ENCODE measurements at regions not wholly inside any gene's neighbourhood (a gene's known extent, or its start where the extent isn't known, plus 50 kb on each side); places are given as distances from the start of the nearest gene placed in this dataset.
"Not testable (repeated sequence)": the region's sequence is repeated elsewhere in the genome, so short reads cannot be mapped to it uniquely, and the experiment has no call there.

DNA sequence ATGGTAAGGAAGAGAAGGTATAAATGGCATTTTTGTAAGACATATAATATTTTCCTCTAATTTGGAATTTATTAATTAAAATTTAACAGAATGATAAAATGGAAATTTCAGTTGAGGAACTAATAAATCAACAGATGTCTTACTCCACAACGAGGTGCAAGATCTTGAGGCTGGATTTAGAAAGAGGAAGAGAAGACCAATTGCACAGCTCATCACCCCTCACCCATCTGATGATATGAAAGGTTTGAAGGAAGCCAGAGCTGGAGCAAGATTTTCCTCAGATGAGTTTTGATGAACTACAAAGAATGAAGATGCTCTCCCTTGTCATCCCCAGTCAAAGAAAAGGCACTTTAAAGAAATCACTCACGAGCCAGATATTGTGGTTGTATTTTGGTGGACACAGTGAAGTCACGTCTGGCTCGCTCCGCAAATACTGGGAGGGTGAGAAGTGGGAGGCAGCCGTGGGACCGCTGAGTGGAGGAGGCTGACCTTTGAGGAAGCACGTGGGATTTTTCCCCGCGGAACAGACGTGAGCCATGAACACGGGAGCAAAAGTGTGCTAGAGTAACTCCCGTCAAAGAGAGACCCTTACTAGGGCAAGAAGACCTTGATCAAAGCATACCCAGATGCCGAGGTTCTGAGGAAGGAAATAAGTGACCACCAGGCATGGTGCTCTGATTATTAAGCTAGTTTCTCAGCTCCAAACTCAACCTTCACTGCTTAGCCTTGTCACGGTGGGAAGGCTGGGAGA, 511.4 kb downstream of the RNF144A start:
- no peak for DNase-seq (ENCODE audit: low read depth in 2 of 2)

DNA sequence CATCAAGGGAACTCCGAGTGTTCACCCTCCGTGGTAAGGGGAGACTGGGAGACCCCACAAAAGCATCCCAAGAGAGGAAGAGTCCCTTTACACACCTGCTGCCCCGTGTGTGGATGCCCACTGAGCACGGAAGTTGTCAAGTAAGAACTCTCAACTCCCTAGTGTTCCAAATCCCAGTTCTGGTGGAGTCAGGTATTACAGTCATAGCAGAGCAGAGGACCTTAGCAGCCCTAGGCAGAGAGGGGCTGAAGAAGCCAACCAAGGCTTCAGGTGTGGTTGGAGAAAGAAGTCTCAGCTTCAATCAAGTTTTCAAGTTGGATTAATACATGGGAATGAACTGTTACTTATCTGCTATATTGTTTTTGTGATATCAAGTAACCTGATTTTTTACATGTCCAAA, 512.5 kb downstream of the RNF144A start:
- no peak for DNase-seq (ENCODE audit: low read depth in 2 of 2)

DNA sequence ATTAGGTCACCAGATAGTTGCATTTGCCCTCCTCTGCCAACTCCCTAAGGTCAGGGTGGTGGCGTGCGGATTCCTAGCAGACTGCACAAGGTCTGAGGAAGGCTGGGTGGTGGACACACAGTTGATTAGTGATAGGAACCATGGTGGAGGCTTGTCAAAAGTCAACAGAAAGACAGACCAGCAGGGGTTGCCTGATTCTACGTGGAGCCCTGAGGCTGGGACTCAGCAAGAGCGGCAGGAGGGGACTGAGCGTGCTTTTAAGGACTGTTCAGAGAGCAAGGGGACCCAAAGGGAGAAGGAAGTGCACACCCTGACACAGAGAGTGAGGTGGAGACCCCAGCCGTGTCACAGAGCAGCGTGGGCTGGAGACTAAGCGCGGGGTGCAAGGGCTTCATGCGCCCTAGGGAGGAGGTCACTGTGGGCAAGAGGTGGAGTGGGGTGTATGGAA, 513.2 kb downstream of the RNF144A start:
- DNase-seq (ENCODE audit: low read depth in 2 of 2) = no peak

DNA sequence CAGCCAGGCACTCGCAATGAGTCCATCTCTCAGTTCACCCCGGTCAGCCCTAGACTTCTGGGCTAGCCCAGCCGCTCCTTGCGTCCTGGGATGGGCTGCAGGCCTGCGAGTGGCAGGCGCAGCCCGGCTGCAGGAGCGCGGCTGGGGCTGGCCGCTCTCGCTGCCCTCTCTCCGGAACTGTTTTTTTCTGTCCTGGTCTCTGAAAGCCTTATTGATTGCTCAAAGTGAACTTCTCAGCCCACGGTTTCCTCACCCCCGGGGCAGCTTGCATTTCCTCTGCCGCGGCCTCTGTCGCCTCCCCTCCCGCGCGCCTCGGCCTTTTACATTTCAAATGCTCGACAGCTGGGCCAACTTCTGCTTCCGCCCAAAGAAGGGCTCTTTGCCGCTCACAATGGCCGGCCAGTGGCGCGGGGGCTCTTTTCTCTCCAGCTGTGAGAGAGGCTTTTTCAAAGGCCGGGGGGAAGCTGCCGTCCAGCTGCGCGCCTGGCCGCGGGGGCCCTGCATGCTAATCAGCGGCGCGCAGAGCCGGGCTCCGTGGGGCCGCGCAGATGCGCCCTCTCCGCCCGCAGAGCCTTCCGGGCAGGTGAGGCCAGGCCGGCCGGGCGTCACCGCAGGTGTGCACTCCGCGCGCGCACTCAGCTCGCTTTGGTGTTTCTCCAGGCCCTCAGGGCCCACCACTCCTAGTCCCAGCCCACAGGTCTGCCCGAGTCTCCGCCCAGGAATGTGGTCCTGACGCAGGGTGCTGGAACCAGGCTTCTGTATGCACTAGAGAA, 513.8 kb downstream of the RNF144A start:
- DNase-seq (ENCODE audit: low read depth in 2 of 2) = no peak

DNA sequence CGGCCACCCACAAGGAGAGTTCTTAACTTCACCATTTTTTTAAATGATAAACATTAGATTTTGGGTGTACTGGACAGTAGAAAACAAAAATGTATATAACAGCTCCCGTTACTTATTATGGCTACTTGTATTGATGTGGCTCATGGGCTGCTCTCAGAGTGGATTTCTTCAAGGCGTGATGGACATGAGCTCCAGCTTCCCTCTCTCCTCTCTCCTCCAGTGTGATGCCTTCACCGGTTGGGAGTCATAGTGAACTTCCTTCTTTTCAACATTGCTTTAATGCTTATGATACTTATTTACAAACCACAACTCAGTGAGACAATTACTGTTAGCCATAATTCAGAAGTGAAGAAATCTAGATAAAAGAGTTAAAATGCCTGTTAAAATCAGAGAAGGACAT, 515.2 kb downstream of the RNF144A start:
- no peak for DNase-seq (ENCODE audit: low read depth in 2 of 2)

DNA sequence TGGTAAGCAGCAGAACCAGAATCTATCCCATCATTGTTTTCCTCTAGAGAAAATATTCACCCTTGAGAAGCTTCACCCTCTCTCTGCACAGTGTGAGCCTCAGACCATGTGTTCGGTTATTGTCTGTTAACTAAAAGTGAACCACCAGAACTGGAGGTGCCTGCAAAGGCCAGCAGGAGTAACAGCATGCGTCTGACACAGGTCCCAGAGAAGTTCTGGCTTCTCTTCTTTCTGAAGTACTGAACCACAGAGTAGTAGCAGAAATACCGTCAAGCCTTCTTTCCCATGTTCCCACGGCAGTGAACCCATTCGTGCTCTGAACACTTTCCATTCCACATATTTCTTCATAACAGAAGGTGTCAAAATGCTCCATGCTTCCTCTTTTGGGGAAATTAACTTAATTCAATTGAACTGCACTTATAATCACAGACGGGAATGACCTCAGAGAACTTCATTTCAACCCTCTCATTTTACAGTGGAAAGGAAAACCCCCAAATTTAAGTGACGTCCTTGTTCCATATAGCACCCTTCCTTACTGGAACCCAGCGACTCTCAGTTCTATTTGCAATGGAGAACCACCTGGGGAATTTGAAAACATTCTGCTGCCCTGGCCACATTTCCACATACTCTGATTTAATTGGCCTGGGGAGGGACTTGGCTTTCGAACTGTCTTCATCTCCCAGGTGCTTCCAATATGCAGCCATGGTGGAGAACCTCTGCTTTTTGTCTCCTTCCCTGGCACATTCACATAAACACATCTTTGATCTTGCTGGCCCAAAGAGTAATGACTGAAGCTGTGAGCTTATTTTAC, 519.1 kb downstream of the RNF144A start:
- no peak for DNase-seq (ENCODE audit: low read depth in 2 of 2)

DNA sequence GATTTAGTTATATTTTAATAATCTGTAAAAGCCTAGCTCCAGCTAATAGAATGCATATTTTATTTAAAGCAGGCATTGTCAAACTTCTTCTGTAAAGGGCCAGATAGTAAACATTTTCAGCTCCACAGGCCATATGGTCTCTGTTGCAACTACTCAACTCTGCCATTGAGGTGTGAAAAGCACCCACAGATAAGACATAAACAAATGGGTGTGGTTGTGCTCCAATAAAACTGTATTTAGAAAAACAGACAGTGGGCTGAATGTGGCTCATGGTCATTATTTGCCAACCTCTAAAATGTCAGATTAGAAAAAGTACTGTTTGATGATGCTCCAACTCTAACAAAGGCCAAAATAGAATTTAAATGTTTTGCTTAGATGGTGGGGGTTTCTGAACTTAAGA, 519.9 kb downstream of the RNF144A start:
- DNase-seq (ENCODE audit: low read depth in 2 of 2) = no peak

DNA sequence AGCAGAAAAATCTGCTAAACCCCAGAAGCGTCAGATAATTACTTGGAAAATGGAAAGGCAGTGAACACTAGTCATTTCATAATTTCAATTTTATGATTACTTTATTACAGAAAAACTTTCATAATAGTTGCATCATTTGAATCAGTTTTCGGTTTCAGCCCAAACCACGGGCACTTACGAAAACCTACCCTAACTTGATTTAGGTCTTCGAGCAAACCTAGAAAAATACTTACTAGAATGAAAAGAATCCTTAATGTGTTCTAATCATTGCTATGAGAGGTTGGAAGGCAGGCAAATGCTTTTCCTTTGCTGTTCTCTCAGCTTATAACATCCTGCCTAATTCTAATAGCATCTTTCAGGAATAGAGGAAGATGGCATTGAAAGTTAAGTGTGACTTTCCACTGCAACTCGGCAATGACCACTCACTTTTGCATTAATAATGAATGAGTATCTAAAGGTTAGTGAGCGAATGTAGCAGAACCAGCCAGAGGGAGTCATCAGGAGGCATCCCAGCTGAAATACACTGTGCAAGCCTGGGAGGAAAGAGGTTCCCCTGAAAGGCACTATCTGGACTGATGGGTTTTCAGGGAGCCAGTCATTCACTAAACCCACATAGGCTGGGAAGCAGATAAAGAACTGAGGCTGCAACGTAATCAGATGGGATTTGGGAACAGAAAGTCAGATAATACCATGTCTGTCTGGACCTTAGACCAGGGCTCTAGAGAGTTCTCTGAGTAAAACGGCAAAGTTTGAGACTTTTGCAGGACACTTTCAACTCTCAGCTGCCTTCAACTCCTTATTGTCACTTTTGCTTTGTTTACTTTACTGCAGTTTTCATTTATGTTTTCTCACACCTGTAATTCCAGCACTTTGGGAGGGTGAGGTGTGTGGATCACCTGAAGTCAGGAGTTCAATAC, 520.8 kb downstream of the RNF144A start:
- DNase-seq (ENCODE audit: low read depth in 2 of 2) = no peak

DNA sequence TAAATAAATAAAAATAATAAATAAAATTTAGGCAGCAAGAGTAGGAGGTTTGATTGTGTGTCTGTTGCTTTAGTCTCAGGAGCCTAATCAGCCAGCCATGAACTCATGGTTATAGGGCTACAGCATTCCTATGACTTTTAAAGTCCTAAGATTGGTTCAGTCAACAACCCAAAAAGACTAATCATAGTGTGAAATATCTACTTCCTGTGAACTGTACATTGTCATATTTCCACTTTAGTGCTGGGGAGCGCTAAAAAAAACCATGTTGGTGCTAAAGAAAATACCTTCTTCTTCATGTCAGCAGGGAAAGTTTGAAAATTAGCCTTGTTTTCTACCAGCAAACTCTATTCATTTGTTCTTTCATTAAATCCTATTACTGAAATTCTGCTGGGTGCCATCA, 521.6 kb downstream of the RNF144A start:
- no peak for DNase-seq (ENCODE audit: low read depth in 2 of 2)

DNA sequence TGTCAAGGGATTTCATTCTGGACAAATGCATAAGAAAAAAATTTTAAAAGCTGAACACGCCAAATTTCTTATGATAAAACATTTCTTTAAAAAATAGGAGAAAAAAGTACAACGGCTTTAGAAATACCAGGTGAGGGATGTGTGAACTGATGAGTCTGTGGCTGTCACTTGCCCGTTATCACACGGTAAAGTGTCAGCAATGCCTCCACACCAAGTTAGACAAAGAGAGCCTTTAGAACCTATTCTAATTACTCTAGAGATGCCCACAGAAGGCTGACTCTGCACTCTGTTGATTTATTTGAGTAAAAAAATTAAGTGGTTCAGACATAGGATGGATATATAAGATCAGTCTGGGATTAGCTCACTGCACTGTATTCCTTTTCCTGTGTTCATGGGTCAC, 523.8 kb downstream of the RNF144A start:
- no peak for DNase-seq (ENCODE audit: low read depth in 2 of 2)

DNA sequence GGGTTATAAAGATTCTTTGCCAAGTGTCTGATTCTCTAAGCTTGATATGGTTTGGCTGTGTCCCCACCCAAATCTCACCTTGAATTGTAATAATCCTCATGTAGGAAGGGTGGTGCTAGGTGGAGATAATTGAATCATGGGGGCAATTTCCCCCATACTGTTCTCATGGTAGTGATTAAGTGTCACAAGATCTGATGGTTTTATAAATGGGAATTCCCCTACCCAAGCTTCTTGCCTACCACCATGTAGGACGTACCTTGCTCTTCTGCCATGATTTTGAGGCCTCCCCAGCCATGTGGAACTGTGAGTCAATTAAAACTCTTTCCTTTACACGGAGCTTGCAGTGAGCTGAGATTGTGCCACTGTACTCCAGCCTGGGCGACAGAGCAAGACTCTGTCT, 524.6 kb downstream of the RNF144A start:
- not testable (repeated sequence) for DNase-seq (ENCODE audit: low read depth in 2 of 2)

DNA sequence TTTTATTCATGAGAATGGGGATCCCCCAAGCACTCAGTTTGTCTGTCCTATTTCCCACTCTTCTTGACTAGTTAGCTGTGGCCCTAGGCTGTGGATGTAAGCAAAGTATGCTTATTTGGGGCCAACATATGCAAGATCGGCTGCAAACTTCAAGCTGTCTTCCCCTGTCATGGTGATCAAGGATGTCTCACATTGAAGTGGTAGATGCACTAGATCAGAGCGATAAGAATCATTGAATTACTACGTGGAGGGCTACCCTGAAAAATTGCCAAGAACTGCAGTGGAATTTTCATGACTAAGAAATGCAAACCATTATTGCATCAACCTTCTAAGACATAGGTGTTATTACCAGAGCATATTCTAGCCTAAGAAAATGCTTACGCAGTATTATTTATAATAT, 527.4 kb downstream of the RNF144A start:
- DNase-seq (ENCODE audit: low read depth in 2 of 2) = no peak

DNA sequence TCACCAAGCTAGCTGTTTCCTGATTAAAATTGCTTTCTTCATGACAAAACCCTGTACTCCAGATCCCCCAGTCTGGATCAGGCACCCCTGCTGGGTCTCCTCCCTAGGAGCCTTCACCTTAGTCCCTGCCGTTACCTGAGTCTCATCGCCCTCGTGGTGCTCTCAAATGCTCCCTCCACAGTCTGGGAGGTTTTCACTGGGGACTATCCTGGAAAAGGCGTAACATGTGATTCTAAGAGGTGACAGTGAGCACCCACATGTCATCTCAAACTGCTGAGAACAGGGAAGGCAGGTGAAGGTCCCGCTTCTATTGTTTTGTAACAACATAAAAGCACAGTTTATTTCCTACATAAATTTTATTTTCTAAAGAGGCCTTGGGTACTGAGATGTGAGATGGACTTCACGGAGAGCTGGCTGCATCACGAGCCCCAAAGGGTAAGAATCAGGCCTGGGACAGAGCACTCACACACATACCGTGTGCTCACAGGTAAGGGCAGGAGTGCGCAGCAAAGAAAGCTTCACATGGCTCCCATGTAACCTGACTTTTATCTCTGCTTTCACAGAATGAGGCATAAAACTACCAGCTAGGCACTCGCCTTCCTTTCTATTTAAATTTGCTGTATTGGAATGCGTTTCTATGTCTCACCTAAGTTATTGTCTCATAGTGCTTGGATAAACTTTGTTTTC, 531.5 kb downstream of the RNF144A start:
- DNase-seq (ENCODE audit: low read depth in 2 of 2) = no peak

DNA sequence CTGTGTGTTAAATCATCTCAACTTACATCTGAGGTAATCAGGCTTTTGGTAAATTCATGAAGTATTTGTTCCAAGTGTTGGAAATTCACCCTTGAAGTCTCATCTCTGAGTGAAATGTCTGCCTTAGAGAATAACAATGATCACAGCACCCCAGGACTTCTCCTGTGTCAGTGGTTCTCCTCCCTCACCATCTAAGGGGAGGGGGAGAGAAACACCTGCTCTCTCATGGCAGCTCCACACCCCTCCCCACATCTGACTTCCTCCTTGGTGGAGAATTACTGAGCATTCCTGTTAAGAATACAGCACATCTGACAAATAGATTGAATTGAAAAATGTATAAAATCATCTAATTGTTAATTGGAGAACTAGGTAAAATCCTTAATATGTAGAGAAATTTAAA, 532.1 kb downstream of the RNF144A start:
- no peak for DNase-seq (ENCODE audit: low read depth in 2 of 2)

DNA sequence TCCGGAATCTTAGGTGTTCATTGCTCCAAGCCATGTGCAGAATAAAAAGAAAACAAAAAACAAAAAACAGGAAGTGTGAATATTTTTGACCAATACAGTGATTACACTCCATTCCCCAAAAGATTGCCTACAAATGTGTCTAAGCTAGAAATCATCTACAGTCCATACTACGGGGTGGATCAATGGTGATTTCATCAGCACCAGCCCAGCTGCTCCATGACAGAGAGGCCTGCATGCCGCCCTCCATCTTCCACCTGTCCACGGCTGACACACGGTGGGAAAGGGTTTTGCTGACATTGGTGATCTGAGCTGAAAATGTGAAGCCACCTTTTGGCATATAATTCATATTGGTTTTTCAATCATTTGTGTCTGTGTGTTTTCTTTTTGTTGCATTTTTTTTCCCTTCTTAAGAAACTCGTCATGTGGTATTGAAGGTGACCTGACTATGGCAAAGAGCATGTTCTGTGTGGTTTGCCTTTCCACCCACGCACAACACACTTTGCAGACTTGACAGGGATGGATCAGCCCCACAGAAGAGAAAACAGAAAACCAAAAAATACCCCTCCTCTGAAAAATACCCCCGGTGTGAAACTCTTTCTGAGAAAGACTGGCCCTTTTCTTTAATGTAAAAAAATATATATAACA, 533.1 kb downstream of the RNF144A start:
- peak; percentile 36 to 59 for DNase-seq (ENCODE audit: low read depth in 2 of 2)

DNA sequence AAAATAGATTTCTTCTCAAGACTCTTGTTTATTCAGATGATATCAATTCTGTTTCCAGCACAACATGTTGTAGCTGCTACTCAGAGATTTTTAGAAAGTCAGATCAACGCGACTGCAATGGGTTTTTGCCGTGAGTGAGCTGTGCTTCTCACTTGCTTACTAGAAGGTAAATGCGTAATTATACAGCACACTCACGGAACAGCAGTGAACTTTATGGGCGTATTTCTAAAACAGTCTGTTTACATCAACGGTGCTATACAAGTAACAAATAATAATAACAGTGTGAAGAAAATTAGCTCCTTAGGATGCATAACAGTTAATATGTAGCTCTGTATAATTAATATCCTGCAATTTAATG, 533.6 kb downstream of the RNF144A start:
- DNase-seq (ENCODE audit: low read depth in 2 of 2) = no peak

DNA sequence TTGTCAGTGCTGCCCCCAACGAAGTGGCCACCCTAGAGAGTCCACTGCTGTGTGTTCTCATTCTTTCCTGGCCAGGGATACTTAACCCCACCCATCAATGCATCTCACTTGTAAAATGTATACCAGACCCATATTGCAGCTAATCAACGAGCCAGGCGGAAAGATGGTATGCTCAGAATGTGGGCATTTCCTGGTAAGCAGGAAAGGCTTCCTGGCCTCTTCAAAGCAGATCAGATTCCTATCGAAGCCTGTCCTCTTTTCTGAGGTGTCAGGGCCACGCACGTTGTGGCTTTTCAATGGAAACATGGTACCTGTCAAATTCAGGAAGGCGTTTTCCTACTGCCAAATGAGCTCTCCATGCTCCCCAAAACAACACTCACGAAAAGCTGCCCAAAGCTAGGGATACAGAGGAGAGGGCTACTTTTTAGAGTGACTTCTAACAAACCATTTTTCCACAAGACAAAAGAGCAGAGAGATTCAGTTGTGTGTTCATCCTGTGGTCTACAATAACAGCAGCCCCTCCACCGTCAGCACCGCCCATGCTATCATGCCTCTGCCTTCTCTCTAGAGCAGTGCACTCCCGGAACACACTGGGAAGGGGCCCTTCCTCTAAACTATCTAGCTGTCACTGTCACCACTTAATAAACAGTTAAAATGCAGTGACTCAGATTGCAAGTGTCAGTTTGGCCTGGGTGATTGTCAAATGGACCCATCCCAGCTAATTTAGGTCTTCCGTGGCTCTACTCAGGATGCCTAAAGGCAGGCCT, 535.1 kb downstream of the RNF144A start:
- no peak for DNase-seq (ENCODE audit: low read depth in 2 of 2)

DNA sequence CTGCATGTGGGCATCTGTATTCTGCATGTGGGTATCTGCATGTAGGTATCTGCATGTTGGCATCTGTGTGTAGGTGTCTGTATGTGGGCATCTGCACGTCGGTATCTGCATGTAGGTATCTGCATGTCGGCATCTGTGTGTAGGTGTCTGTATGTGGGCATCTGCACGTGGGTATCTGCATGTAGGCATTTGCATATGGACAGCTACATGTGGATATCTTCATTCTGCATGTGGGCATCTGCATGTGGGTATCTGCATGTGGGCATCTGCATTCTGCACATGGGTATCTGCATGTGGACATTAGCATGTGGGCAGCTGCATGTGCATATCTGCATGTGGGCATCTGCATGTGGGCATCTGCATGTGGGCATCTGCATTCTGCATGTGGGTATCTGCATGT, 537.4 kb downstream of the RNF144A start:
- no peak for DNase-seq (ENCODE audit: low read depth in 2 of 2)

DNA sequence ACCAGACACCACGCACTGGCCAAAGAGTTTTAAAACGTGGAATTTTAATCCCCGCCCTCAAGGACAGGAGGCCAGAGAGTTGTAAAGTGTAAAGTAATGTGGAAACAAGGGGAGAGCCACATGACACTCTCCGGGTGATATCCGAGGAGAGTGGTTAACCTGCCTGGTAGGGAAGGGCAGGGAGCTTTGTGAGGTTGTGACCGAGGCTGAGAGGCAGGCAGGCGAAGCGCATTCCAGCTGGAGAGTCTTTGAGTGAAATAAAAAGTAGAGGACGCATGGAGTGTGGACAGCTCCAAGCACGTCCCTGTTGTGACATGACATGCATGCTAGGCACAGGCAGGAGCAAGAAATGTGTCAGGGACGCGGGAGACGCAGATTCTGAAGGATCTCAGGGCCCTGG, 539.5 kb downstream of the RNF144A start:
- no peak for DNase-seq (ENCODE audit: low read depth in 2 of 2)

DNA sequence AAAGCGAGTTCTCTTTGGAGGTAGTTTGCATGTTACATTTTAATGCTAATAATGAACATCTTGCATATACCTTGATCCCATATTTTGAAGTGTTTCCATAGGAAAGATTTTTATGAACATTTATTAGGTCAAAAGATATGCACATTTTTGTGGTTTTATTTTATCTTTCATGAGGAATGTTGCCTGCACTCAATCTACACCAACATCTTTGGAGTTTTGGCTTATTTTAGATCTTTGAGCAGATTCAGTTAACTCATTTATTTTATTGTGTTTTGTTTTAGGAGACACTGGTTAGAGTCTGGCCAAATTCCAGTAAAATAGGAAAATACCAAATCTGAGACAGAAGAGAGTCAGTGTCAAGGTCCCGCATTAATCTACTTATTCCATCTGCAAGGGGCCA, 540.9 kb downstream of the RNF144A start:
- DNase-seq (ENCODE audit: low read depth in 2 of 2) = no peak

All from activated CD8-positive, alpha-beta memory T cell treated with anti-CD3 and anti-CD28 coated beads for 4 hours (primary cell).